GM23338 (cell line): ENCODE measurements at regions not wholly inside any gene's neighbourhood (a gene's known extent, or its start where the extent isn't known, plus 50 kb on each side); places are given as distances from the start of the nearest gene placed in this dataset.

Source experiments
- EZH2phosphoT487 ChIP-seq: fragments of 200-600 bp; sonication (generic); IDR thresholded peaks from one replicate; pipeline ENCODE4 v1.8.1; 2018; ENCODE audit warnings: antibody characterized with exemption; ENCODE audit not compliant: unreplicated experiment
- POLR2AphosphoS5 ChIP-seq: IDR thresholded peaks from 2 replicates; pipeline ENCODE4 v1.6.1; 2016; ENCODE audit warnings: antibody characterized with exemption, low read depth
- TF ChIP-seq, protein P1 (sequence below), 2 experiments: fragments of 200-600 bp in 1 of 2; sonication (generic) in 1 of 2; conservative IDR thresholded peaks; 2 replicates each; pipeline versions ENCODE4 v1.5.1 to v1.6.1; 2016 to 2017; ENCODE audit warnings: antibody characterized with exemption in 2 of 2, low read depth in 2 of 2, mild to moderate bottlenecking in 2 of 2, moderate library complexity in 1 of 2

DNA sequence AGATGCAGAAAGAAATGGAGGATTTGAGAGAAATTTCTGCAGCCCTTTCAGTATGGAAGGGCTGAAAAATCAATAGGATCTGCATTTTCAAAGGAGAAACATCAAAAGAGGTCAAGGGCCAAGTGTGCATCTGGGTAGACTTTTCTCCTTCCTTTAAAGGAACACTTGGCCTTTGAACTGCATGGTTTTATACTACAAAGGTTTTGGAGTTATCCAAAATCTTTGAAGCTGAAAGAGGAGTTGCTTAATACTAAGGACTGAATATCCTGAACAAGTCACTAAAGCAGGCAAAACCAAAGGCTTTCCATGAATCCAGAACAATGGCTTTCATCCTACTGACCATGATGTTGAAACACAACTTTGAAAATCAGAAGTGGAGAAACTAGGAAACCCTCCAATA, 553.7 kb upstream of the LMCD1 start:
- no peak for TF ChIP-seq EZH2phosphoT487
- TF ChIP-seq, protein P1, sequence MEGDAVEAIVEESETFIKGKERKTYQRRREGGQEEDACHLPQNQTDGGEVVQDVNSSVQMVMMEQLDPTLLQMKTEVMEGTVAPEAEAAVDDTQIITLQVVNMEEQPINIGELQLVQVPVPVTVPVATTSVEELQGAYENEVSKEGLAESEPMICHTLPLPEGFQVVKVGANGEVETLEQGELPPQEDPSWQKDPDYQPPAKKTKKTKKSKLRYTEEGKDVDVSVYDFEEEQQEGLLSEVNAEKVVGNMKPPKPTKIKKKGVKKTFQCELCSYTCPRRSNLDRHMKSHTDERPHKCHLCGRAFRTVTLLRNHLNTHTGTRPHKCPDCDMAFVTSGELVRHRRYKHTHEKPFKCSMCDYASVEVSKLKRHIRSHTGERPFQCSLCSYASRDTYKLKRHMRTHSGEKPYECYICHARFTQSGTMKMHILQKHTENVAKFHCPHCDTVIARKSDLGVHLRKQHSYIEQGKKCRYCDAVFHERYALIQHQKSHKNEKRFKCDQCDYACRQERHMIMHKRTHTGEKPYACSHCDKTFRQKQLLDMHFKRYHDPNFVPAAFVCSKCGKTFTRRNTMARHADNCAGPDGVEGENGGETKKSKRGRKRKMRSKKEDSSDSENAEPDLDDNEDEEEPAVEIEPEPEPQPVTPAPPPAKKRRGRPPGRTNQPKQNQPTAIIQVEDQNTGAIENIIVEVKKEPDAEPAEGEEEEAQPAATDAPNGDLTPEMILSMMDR (conservative IDR thresholded peaks at IDR 0.05; ENCODE audit: low read depth in 2 of 2): no peak
- no peak for TF ChIP-seq POLR2AphosphoS5
